IMR-90 (cell line): ENCODE measurements at regions not wholly inside any gene's neighbourhood (a gene's known extent, or its start where the extent isn't known, plus 50 kb on each side); places are given as distances from the start of the nearest gene placed in this dataset.

Experiments
- ATAC-seq: fragments of 200-7000 bp; cut with Tn5 transposase; 2 replicates; pipeline ENCODE4 v1.9.1; 2020; ENCODE audit warnings: low read depth, mild to moderate bottlenecking, moderate library complexity
- BruUV-seq: library from RNA; stranded (reverse); fragments of 400-500 nt; replicated peaks from 2 replicates; lab custom pipeline; 2021; lab: Mats Ljungman, UMichigan
- CTCF ChIA-PET: fragments of 300-600 bp; formaldehyde crosslinking; extraction: SDS; loops from one replicate; lab custom pipeline; 2021; ENCODE audit warnings: antibody characterized with exemption; lab: Yijun Ruan, JAX
- POLR2A ChIA-PET: fragments of 300-600 bp; sonication (Branson Sonifier 250); formaldehyde crosslinking; loops from one replicate; lab custom pipeline; 2022; ENCODE audit warnings: antibody characterized with exemption; ENCODE audit not compliant: unreplicated experiment; lab: Charles Lee
- DNase-seq: peaks from one replicate; pipeline ENCODE4 v3.0.0; 2013
- H2AFZ ChIP-seq: replicated peaks from 2 replicates; pipeline ENCODE3; 2013; ENCODE audit warnings: low read length, mild to moderate bottlenecking; ENCODE audit not compliant: poor library complexity
- H2AK5ac ChIP-seq: 2 replicates; pipeline ENCODE4 v1.6.1; 2013; ENCODE audit warnings: low read depth, low read length, inconsistent platforms
- H2AK9ac ChIP-seq: replicated peaks from 2 replicates; pipeline ENCODE3; 2013; ENCODE audit warnings: mild to moderate bottlenecking, low read depth, low read length, moderate library complexity; ENCODE audit not compliant: poor library complexity
- H2BK120ac ChIP-seq: 2 replicates; pipeline ENCODE4 v1.6.1; 2013; ENCODE audit warnings: low read depth, low read length, inconsistent platforms
- H2BK15ac ChIP-seq: 3 replicates; pipeline ENCODE4 v1.6.1; 2013; ENCODE audit warnings: low read depth, low read length, inconsistent platforms
- H2BK20ac ChIP-seq: 2 replicates; pipeline ENCODE4 v1.6.1; 2013; ENCODE audit warnings: low read depth, mild to moderate bottlenecking, inconsistent platforms, low read length, moderate library complexity
- H2BK5ac ChIP-seq: 2 replicates; pipeline ENCODE4 v1.6.1; 2013; ENCODE audit warnings: mild to moderate bottlenecking, low read depth, low read length, inconsistent platforms; ENCODE audit not compliant: poor library complexity, severe bottlenecking
- H3K14ac ChIP-seq: replicated peaks from 2 replicates; pipeline ENCODE4 v1.6.1; 2013; ENCODE audit warnings: low read depth, low read length, inconsistent platforms
- H3K18ac ChIP-seq: 2 replicates; pipeline ENCODE4 v1.6.1; 2013; ENCODE audit warnings: low read depth, low read length, control low read depth
- H3K23ac ChIP-seq: 2 replicates; pipeline ENCODE4 v1.6.1; 2013; ENCODE audit warnings: low read depth, low read length, inconsistent platforms
- H3K27ac ChIP-seq: 2 replicates; pipeline ENCODE4 v1.5.1; 2013; ENCODE audit warnings: mild to moderate bottlenecking, control low read depth, low read length; ENCODE audit not compliant: insufficient read depth
- H3K27me3 ChIP-seq: 2 replicates; pipeline ENCODE4 v1.6.1; 2013; ENCODE audit warnings: low read length; ENCODE audit not compliant: control insufficient read depth, insufficient read depth
- H3K36me3 ChIP-seq: 2 replicates; pipeline ENCODE4 v1.6.1; 2013; ENCODE audit warnings: low read length, mixed read lengths; ENCODE audit not compliant: control insufficient read depth, insufficient read depth
- H3K4ac ChIP-seq: 2 replicates; pipeline ENCODE4 v1.6.1; 2013; ENCODE audit warnings: low read depth, low read length, inconsistent platforms
- H3K4me1 ChIP-seq: 2 replicates; pipeline ENCODE4 v1.6.1; 2013; ENCODE audit warnings: low read length, mixed read lengths; ENCODE audit not compliant: control insufficient read depth, insufficient read depth
- H3K4me2 ChIP-seq: 2 replicates; pipeline ENCODE4 v1.6.1; 2013; ENCODE audit warnings: low read depth, mild to moderate bottlenecking, control low read depth, low read length, moderate library complexity
- H3K4me3 ChIP-seq: 2 replicates; pipeline ENCODE4 v1.5.1; 2013; ENCODE audit warnings: low read depth, mild to moderate bottlenecking, control low read depth, low read length, moderate library complexity; ENCODE audit not compliant: insufficient read depth
- H3K56ac ChIP-seq: 2 replicates; pipeline ENCODE4 v1.6.1; 2013; ENCODE audit warnings: low read length, inconsistent platforms; ENCODE audit not compliant: insufficient read depth; ENCODE audit errors: extremely low read depth
- H3K79me1 ChIP-seq, 2 experiments: 2 replicates each; pipeline ENCODE4 v1.6.1; 2013; ENCODE audit warnings: low read length in 2 of 2, inconsistent platforms in 1 of 2, low read depth in 1 of 2
- H3K9ac ChIP-seq: 2 replicates; pipeline ENCODE4 v1.6.1; 2013; ENCODE audit warnings: low read depth, low read length, control low read depth
- H3K9me1 ChIP-seq: 2 replicates; pipeline ENCODE4 v1.6.1; 2013; ENCODE audit warnings: low read length, inconsistent platforms; ENCODE audit not compliant: insufficient read depth
- H3K9me3 ChIP-seq: 2 replicates; pipeline ENCODE4 v1.6.1; 2013; ENCODE audit warnings: low read length; ENCODE audit not compliant: control insufficient read depth, insufficient read depth
- H4K20me1 ChIP-seq: 2 replicates; pipeline ENCODE4 v1.6.1; 2013; ENCODE audit warnings: low read length, inconsistent platforms; ENCODE audit not compliant: insufficient read depth
- H4K5ac ChIP-seq: 2 replicates; pipeline ENCODE4 v1.6.1; 2013; ENCODE audit warnings: mild to moderate bottlenecking, low read depth, low read length, control low read depth
- H4K8ac ChIP-seq, 2 experiments: 2 replicates each; pipeline ENCODE4 v1.6.1; 2013; ENCODE audit warnings: low read depth in 2 of 2, low read length in 2 of 2, control low read depth in 1 of 2, inconsistent platforms in 1 of 2
- H4K91ac ChIP-seq: 2 replicates; pipeline ENCODE4 v1.6.1; 2013; ENCODE audit warnings: low read depth, low read length, inconsistent platforms; ENCODE audit not compliant: insufficient read depth
- CEBPB ChIP-seq: IDR thresholded peaks from 2 replicates; pipeline ENCODE4 v1.6.1; 2012; ENCODE audit warnings: low read depth, low read length, improper control_type of control experiment
- MAZ ChIP-seq: IDR thresholded peaks from 2 replicates; pipeline ENCODE4 v1.6.1; 2012; ENCODE audit warnings: low read depth, mild to moderate bottlenecking, low read length, improper control_type of control experiment, moderate library complexity, borderline replicate concordance
- WGBS, 2 experiments: methylation state at CpG; one replicate each; pipeline versions ENCODE4 v1.1.5 to v1.1.7; 2013; ENCODE audit warnings: missing lambda C conversion rate in 2 of 2; ENCODE audit not compliant: insufficient read length in 1 of 2; ENCODE audit errors: extremely low coverage in 2 of 2; 5-methylcytosine and 5-hydroxymethylcytosine counted together
- dilution Hi-C: fragments of 300-500 bp; cut with HindIII; formaldehyde crosslinking; loops from one replicate; pipeline ENCODE4 v1.14.3; 2018; ENCODE audit warnings: low sequenced_read_pairs; ENCODE audit not compliant: unreplicated experiment
- in situ Hi-C: fragments of 300-500 bp; cut with MboI; formaldehyde crosslinking; loops from 3 replicates; pipeline ENCODE4 v1.14.3; 2019; ENCODE audit warnings: low sequenced_read_pairs, inconsistent platforms, mixed read lengths
- intact Hi-C: fragments of 100-400 bp; cut with micrococcal nuclease; formaldehyde crosslinking; loops from 2 replicates; pipeline ENCODE4 v1.10.0; 2022

- CTCF ChIA-PET: no interaction called here
- no peak for TF ChIP-seq CEBPB
- no peak for TF ChIP-seq MAZ
Observed at GRCh38 chr7:8320174-8320573, 58.2 kb upstream of the ICA1 start.

More at GRCh38 chr7:8320174-8320573, 58.2 kb upstream of the ICA1 start:
- H3K79me1 ChIP-seq: no peaks in the 10 kb centered on the region
- H4K91ac ChIP-seq: no peak overlapping the region
- no peak overlapping the region for H2BK15ac ChIP-seq
- H3K14ac ChIP-seq: no peak overlapping the region
- H4K8ac ChIP-seq: no peak overlapping the region
- no peak overlapping the region for H3K9ac ChIP-seq
- no peaks in the 10 kb centered on the region for H4K20me1 ChIP-seq
- no peak overlapping the region for H3K23ac ChIP-seq
- in situ Hi-C loops: no loop called here
- H3K9me1 ChIP-seq: no peaks in the 10 kb centered on the region
- no CpG with 5 or more reads among the region's 1 CpG for WGBS, 2 experiments
- no peak overlapping the region for H4K5ac ChIP-seq
- H3K4me2 ChIP-seq: no peak overlapping the region
- H3K9me3 ChIP-seq: peaks cover 22% of the 10 kb centered on the region
- BruUV-seq: no TSS peak
- H3K4me3 ChIP-seq: no peak overlapping the region
- H3K27me3 ChIP-seq: no peaks in the 10 kb centered on the region
- no peak overlapping the region for H2BK120ac ChIP-seq
- H3K4ac ChIP-seq: no peak overlapping the region
- no peak overlapping the region for H3K56ac ChIP-seq
- H2AK9ac ChIP-seq: no peak overlapping the region
- H2BK5ac ChIP-seq: no peak overlapping the region
- no peaks in the 10 kb centered on the region for H3K4me1 ChIP-seq
- no peak overlapping the region for H2AFZ ChIP-seq
- H3K36me3 ChIP-seq: no peaks in the 10 kb centered on the region
- H2BK20ac ChIP-seq: no peak overlapping the region
- no peak overlapping the region for H2AK5ac ChIP-seq
- no peak overlapping the region for H3K27ac ChIP-seq
- intact Hi-C loops: no loop called here
- DNase-seq (no peak), ATAC-seq (no peak)
- no peak overlapping the region for H3K18ac ChIP-seq
- POLR2A ChIA-PET: no interaction called here
- dilution Hi-C loops: no loop called here
